ENCODE measurements at regions not wholly inside any gene's neighbourhood (a gene's known extent, or its start where the extent isn't known, plus 50 kb on each side); places are given as distances from the start of the nearest gene placed in this dataset.
"Not testable (repeated sequence)": the region's sequence is repeated elsewhere in the genome, so short reads cannot be mapped to it uniquely, and the experiment has no call there.

- DNase-seq (ENCODE audit: low read depth), result no peak
These were observed 78.7 kb upstream of the PNPT1 start for GRCh38 chr2:55772109-55772980.

- DNase-seq (ENCODE audit: low read depth), result peak; percentile 14
These were observed 78.0 kb upstream of the PNPT1 start for GRCh38 chr2:55771612-55772011.

GRCh38 chr2:55768991-55769390 lies 75.3 kb upstream of the PNPT1 start:
- no peak for DNase-seq (ENCODE audit: low read depth)

GRCh38 chr2:55766947-55767346 lies 73.3 kb upstream of the PNPT1 start:
- DNase-seq (ENCODE audit: low read depth), result no peak

GRCh38 chr2:55765708-55766107 lies 72.1 kb upstream of the PNPT1 start:
- not testable (repeated sequence) for DNase-seq (ENCODE audit: low read depth)

- no peak for DNase-seq (ENCODE audit: low read depth)
These were observed 70.1 kb upstream of the PNPT1 start for GRCh38 chr2:55763721-55764120.

GRCh38 chr2:55761526-55761925 lies 67.9 kb upstream of the PNPT1 start:
- DNase-seq (ENCODE audit: low read depth), result no peak

- no peak for DNase-seq (ENCODE audit: low read depth)
These were observed 67.4 kb upstream of the PNPT1 start for GRCh38 chr2:55761024-55761423.

GRCh38 chr2:55760125-55760524 lies 66.5 kb upstream of the PNPT1 start:
- no peak for DNase-seq (ENCODE audit: low read depth)

GRCh38 chr2:55759271-55759921 lies 65.8 kb upstream of the PNPT1 start:
- no peak for DNase-seq (ENCODE audit: low read depth)

GRCh38 chr2:55751966-55752365 lies 58.3 kb upstream of the PNPT1 start:
- DNase-seq (ENCODE audit: low read depth), result no peak

- DNase-seq (ENCODE audit: low read depth), result no peak
These were observed 49.9 kb upstream of the PNPT1 start for GRCh38 chr2:55743583-55743982.
